GM12878 (cell line): ENCODE measurements at regions not wholly inside any gene's neighbourhood (a gene's known extent, or its start where the extent isn't known, plus 50 kb on each side); places are given as distances from the start of the nearest gene placed in this dataset.

Source experiments
- ATAC-seq: fragments of 200-7000 bp; cut with Tn5 transposase; 3 replicates; pipeline ENCODE4 v1.9.1; 2020; ENCODE audit warnings: mild to moderate bottlenecking, moderate library complexity
- BruUV-seq: library from RNA; stranded (reverse); fragments of 400-500 nt; replicated peaks from 2 replicates; lab custom pipeline; 2021; lab: Mats Ljungman, UMichigan
- CTCF ChIA-PET: fragments of 300-600 bp; sonication (Branson Sonifier 250); formaldehyde crosslinking; extraction: SDS; loops from one replicate; lab custom pipeline; 2021; ENCODE audit warnings: inconsistent platforms; lab: Yijun Ruan, JAX
- POLR2A ChIA-PET: fragments of 350-600 bp; formaldehyde crosslinking; extraction: SDS; loops from one replicate; lab custom pipeline; 2021; ENCODE audit warnings: inconsistent platforms; lab: Charles Lee
- RAD21 ChIA-PET: fragments of 300-600 bp; sonication (Branson Sonifier 250); formaldehyde crosslinking; loops from one replicate; lab custom pipeline; 2023; ENCODE audit warnings: antibody characterized with exemption; ENCODE audit not compliant: unreplicated experiment; lab: Charles Lee
- SMC1A ChIA-PET: fragments of 300-600 bp; sonication (Branson Sonifier 250); formaldehyde crosslinking; loops from one replicate; lab custom pipeline; 2023; ENCODE audit not compliant: unreplicated experiment, uncharacterized antibody; lab: Charles Lee
- DNase-seq: peaks from one replicate; pipeline ENCODE4 v3.0.0-alpha.2; 2011; ENCODE audit warnings: low read depth, low spot score
- FAIRE-seq: peaks from 3 replicates; lab custom pipeline; 2011; peaks lifted over from hg19 to GRCh38; lab: Jason Lieb, UNC
- H2AFZ ChIP-seq: 2 replicates; pipeline ENCODE4 v1.6.0; 2011; ENCODE audit warnings: low read depth, low read length, control low read depth; ENCODE audit not compliant: control insufficient read depth
- H3K27ac ChIP-seq: 2 replicates; pipeline ENCODE4 v1.5.1; 2011; ENCODE audit warnings: control low read depth; ENCODE audit not compliant: control insufficient read depth, insufficient read depth
- H3K27me3 ChIP-seq, 2 experiments: replicated peaks in 1 of 2; 2 replicates each; pipeline versions ENCODE4 v1.6.0 to v1.6.1; 2011; ENCODE audit warnings: low read length in 1 of 2; ENCODE audit not compliant: control insufficient read depth in 2 of 2, insufficient read depth in 2 of 2
- H3K36me3 ChIP-seq, 2 experiments: 2 replicates each; pipeline ENCODE4 v1.5.1; 2011; ENCODE audit warnings: low read length in 1 of 2; ENCODE audit not compliant: control insufficient read depth in 2 of 2, insufficient read depth in 2 of 2
- H3K4me1 ChIP-seq: 2 replicates; pipeline ENCODE4 v1.6.1; 2011; ENCODE audit warnings: mild to moderate bottlenecking, low read length, moderate library complexity, mixed read lengths; ENCODE audit not compliant: control insufficient read depth, insufficient read depth
- H3K4me2 ChIP-seq: 2 replicates; pipeline ENCODE4 v1.6.0; 2011; ENCODE audit warnings: control low read depth; ENCODE audit not compliant: control insufficient read depth, insufficient read depth
- H3K4me3 ChIP-seq: fragments of 200-600 bp; sonication (generic); 2 replicates; pipeline ENCODE4 v1.5.1; 2016
- H3K79me2 ChIP-seq: 2 replicates; pipeline ENCODE4 v1.6.0; 2011; ENCODE audit warnings: low read length; ENCODE audit not compliant: control insufficient read depth, insufficient read depth
- H3K9ac ChIP-seq: 2 replicates; pipeline ENCODE4 v1.8.0; 2011; ENCODE audit warnings: low read length, control low read depth, mixed read lengths; ENCODE audit not compliant: control insufficient read depth, insufficient read depth
- H3K9me3 ChIP-seq: replicated peaks from 3 replicates; pipeline ENCODE4 v1.5.1; 2011; ENCODE audit warnings: mild to moderate bottlenecking, low read length; ENCODE audit not compliant: control insufficient read depth, insufficient read depth
- H4K20me1 ChIP-seq: 2 replicates; pipeline ENCODE4 v1.6.0; 2011; ENCODE audit not compliant: control insufficient read depth, insufficient read depth
- DPF2 ChIP-seq: fragments of 450-650 bp; IDR thresholded peaks from 2 replicates; pipeline ENCODE4 v1.6.1; 2017; ENCODE audit warnings: mild to moderate bottlenecking
- E2F8 ChIP-seq: fragments of 450-650 bp; IDR thresholded peaks from 2 replicates; pipeline ENCODE4 v1.6.1; 2018; ENCODE audit warnings: mild to moderate bottlenecking, low read depth, moderate library complexity; ENCODE audit not compliant: partially characterized antibody
- E4F1 ChIP-seq: fragments of 450-650 bp; IDR thresholded peaks from 2 replicates; pipeline ENCODE4 v1.6.1; 2018; ENCODE audit warnings: borderline replicate concordance, mild to moderate bottlenecking; ENCODE audit not compliant: partially characterized antibody
- FOS ChIP-seq: IDR thresholded peaks from 3 replicates; pipeline ENCODE4 v1.6.1; 2011; ENCODE audit warnings: borderline replicate concordance; ENCODE audit not compliant: insufficient read length; ENCODE audit errors: extremely low read depth
- MEF2A ChIP-seq: IDR thresholded peaks from 2 replicates; pipeline ENCODE4 v1.6.1; 2011; ENCODE audit warnings: low read depth, mild to moderate bottlenecking, low read length, moderate library complexity; ENCODE audit not compliant: insufficient read depth
- YY1 ChIP-seq: IDR thresholded peaks from 2 replicates; pipeline ENCODE4 v1.6.1; 2011; ENCODE audit warnings: low read depth, mild to moderate bottlenecking, low read length
- ZBTB33 ChIP-seq: fragments of 450-650 bp; IDR thresholded peaks from 2 replicates; pipeline ENCODE4 v1.6.1; 2017; ENCODE audit warnings: mild to moderate bottlenecking
- ZNF622 ChIP-seq: fragments of 450-650 bp; IDR thresholded peaks from 2 replicates; pipeline ENCODE4 v1.6.1; 2017; ENCODE audit warnings: mild to moderate bottlenecking, inconsistent platforms
- WGBS: methylation state at CpG from one replicate; pipeline ENCODE4 v1.1.6; 2016; ENCODE audit warnings: low lambda C conversion rate; ENCODE audit not compliant: insufficient replicate concordance, insufficient coverage; ENCODE audit errors: missing lambda C conversion rate; 5-methylcytosine and 5-hydroxymethylcytosine counted together
- in situ Hi-C: fragments of 300-500 bp; cut with MboI; formaldehyde crosslinking; loops from 9 replicates; pipeline ENCODE4 v1.14.3; 2018; ENCODE audit warnings: mixed read lengths
- intact Hi-C: fragments of 100-400 bp; cut with micrococcal nuclease; formaldehyde crosslinking; loops from one replicate; pipeline ENCODE4 v1.14.2; 2022; ENCODE audit not compliant: unreplicated experiment
- TF ChIP-seq, protein P1 (sequence below): fragments of 150-350 bp; IDR thresholded peaks from 2 replicates; pipeline ENCODE4 v1.6.1; 2014; ENCODE audit warnings: mild to moderate bottlenecking, low read depth, low read length

GRCh38 chr5:13356226-13356625 is 588.3 kb downstream of the DNAH5 start:
- Histone ChIP-seq H3K27me3 (no peaks in the 10 kb centered on the region), H3K27ac (no peak overlapping the region), H3K4me3 (no peak overlapping the region), H3K79me2 (no peaks in the 10 kb centered on the region), H3K9me3 (no peaks in the 10 kb centered on the region), H4K20me1 (no peaks in the 10 kb centered on the region), H3K36me3 (no peaks in the 10 kb centered on the region), H2AFZ (no peak overlapping the region), H3K9ac (no peak overlapping the region), H3K4me1 (no peaks in the 10 kb centered on the region), H3K4me2 (no peak overlapping the region)
- POLR2A ChIA-PET, result no interaction called here
- FAIRE-seq, result no peak
- intact Hi-C loops, result no loop called here
- no TSS peak for BruUV-seq
- TF ChIP-seq ZBTB33 (no peak), E4F1 (no peak)
- in situ Hi-C loops, result no loop called here
- RAD21 ChIA-PET, result no interaction called here
- CTCF ChIA-PET, result no interaction called here
- no peak for DNase-seq
- WGBS, result 77% methylated on average over 3 of the region's 3 CpGs
- SMC1A ChIA-PET, result no interaction called here
- ATAC-seq, result no peak

DNA sequence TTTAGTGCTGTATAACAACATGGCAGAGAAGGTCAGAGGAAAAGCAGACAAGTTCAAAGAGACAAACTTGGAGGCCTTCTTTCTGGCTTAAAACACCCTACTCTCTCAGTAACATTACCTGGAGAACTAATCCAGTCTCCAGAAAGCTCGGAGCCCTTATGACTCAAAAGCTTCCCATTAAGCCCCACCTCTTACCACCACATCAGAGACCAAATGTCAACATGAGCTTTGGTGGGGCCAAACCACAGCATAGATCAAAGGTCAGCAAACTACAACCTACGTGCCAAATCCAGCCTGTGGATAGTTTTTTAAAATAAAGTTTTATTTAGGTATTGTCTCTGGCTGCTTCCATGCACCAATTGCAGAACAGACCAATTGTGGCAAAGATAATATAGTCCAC is 589.9 kb downstream of the DNAH5 start:
- Histone ChIP-seq H4K20me1 (no peaks in the 10 kb centered on the region), H3K79me2 (no peaks in the 10 kb centered on the region), H3K4me2 (no peak overlapping the region), H3K36me3 (no peaks in the 10 kb centered on the region), H3K9ac (no peak overlapping the region), H2AFZ (no peak overlapping the region), H3K4me3 (no peak overlapping the region), H3K9me3 (no peaks in the 10 kb centered on the region), H3K4me1 (no peaks in the 10 kb centered on the region), H3K27ac (no peak overlapping the region), H3K27me3 (no peaks in the 10 kb centered on the region)
- FAIRE-seq (no peak), ATAC-seq (no peak), DNase-seq (no peak)
- WGBS, result 2% methylated on average over 2 of the region's 2 CpGs
- in situ Hi-C loops, result no loop called here
- CTCF ChIA-PET, result no interaction called here
- no TSS peak for BruUV-seq
- intact Hi-C loops, result no loop called here
- SMC1A ChIA-PET, result interaction anchor here (1.0 kb wide), 1 partner anchor 9 kb away, joined by 3 read pairs; no protein-coding TSS in a partner anchor
- RAD21 ChIA-PET, result no interaction called here
- POLR2A ChIA-PET, result no interaction called here
- TF ChIP-seq, protein P1, sequence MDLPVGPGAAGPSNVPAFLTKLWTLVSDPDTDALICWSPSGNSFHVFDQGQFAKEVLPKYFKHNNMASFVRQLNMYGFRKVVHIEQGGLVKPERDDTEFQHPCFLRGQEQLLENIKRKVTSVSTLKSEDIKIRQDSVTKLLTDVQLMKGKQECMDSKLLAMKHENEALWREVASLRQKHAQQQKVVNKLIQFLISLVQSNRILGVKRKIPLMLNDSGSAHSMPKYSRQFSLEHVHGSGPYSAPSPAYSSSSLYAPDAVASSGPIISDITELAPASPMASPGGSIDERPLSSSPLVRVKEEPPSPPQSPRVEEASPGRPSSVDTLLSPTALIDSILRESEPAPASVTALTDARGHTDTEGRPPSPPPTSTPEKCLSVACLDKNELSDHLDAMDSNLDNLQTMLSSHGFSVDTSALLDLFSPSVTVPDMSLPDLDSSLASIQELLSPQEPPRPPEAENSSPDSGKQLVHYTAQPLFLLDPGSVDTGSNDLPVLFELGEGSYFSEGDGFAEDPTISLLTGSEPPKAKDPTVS, result no peak
- TF ChIP-seq ZNF622 (no peak), DPF2 (no peak), FOS (no peak), YY1 (no peak), E2F8 (no peak), MEF2A (no peak)
